HG03378 (cell line): ENCODE measurements at regions not wholly inside any gene's neighbourhood (a gene's known extent, or its start where the extent isn't known, plus 50 kb on each side); places are given as distances from the start of the nearest gene placed in this dataset.
"Not testable (repeated sequence)": the region's sequence is repeated elsewhere in the genome, so short reads cannot be mapped to it uniquely, and the experiment has no call there.

Experiments
- ATAC-seq: cut with Tn5 transposase; IDR thresholded peaks from one replicate; pipeline ENCODE4 v1.9.1; 2021; ENCODE audit warnings: mild to moderate bottlenecking, moderate library complexity; ENCODE audit not compliant: unreplicated experiment

GRCh38 chr4:49117951-49118350, 131.9 kb downstream of the CWH43 start:
- not testable (repeated sequence) for ATAC-seq

- peak; percentile 64 for ATAC-seq
Observed at GRCh38 chr4:49118379-49119212, 132.5 kb downstream of the CWH43 start.

GRCh38 chr4:49119345-49119744, 133.3 kb downstream of the CWH43 start:
- ATAC-seq = peak; percentile 9

GRCh38 chr4:49120042-49120779, 134.1 kb downstream of the CWH43 start:
- not testable (repeated sequence) for ATAC-seq

GRCh38 chr4:49120804-49121203, 134.7 kb downstream of the CWH43 start:
- ATAC-seq = not testable (repeated sequence)

GRCh38 chr4:49126443-49126842, 140.4 kb downstream of the CWH43 start:
- ATAC-seq = not testable (repeated sequence)

- not testable (repeated sequence) for ATAC-seq
Observed at GRCh38 chr4:49126858-49127257, 140.8 kb downstream of the CWH43 start.

- not testable (repeated sequence) for ATAC-seq
Observed at GRCh38 chr4:49129385-49129784, 143.3 kb downstream of the CWH43 start.

- ATAC-seq = not testable (repeated sequence)
Observed at GRCh38 chr4:49129870-49130269, 143.8 kb downstream of the CWH43 start.

GRCh38 chr4:49130724-49131123, 144.6 kb downstream of the CWH43 start:
- ATAC-seq = not testable (repeated sequence)

- ATAC-seq = peak; percentile 56
Observed at GRCh38 chr4:49137043-49137442, 151.0 kb downstream of the CWH43 start.

- not testable (repeated sequence) for ATAC-seq
Observed at GRCh38 chr4:49137961-49138360, 151.9 kb downstream of the CWH43 start.

- ATAC-seq = not testable (repeated sequence)
Observed at GRCh38 chr4:49138818-49139217, 152.7 kb downstream of the CWH43 start.

- ATAC-seq = peak; percentile 44
Observed at GRCh38 chr4:49139513-49139912, 153.4 kb downstream of the CWH43 start.

- not testable (repeated sequence) for ATAC-seq
Observed at GRCh38 chr4:49140351-49140750, 154.3 kb downstream of the CWH43 start.

- ATAC-seq = peak; percentile 31
Observed at GRCh38 chr4:49141955-49142354, 155.9 kb downstream of the CWH43 start.

GRCh38 chr4:49147143-49147542, 161.1 kb downstream of the CWH43 start:
- peak; percentile 67 for ATAC-seq

- ATAC-seq = not testable (repeated sequence)
Observed at GRCh38 chr4:49147596-49147995, 161.5 kb downstream of the CWH43 start.

GRCh38 chr4:49149006-49149975, 163.2 kb downstream of the CWH43 start:
- peak; percentile 76 for ATAC-seq

GRCh38 chr4:49150351-49151083, 164.4 kb downstream of the CWH43 start:
- not testable (repeated sequence) for ATAC-seq
